Calu3 (cell line): ENCODE measurements at regions not wholly inside any gene's neighbourhood (a gene's known extent, or its start where the extent isn't known, plus 50 kb on each side); places are given as distances from the start of the nearest gene placed in this dataset.
A peak's percentile ranks its signal among the peaks of the same experiment; 100 is the strongest.

Source experiments
- BruUV-seq: library from RNA; stranded (reverse); fragments of 400-500 nt; replicated peaks from 2 replicates; lab custom pipeline; 2021; lab: Mats Ljungman, UMichigan
- CTCF ChIA-PET: fragments of 300-600 bp; sonication (Branson Sonifier 250); formaldehyde crosslinking; loops from one replicate; lab custom pipeline; 2022; ENCODE audit warnings: antibody characterized with exemption; lab: Charles Lee
- DNase-seq: peaks from one replicate; pipeline ENCODE4 v3.0.0; 2022
- H3K27ac Mint-ChIP-seq: one replicate; pipeline ENCODE4 v1.8.0; 2022; ENCODE audit warnings: mixed read lengths; ENCODE audit not compliant: unreplicated experiment
- H3K27me3 Mint-ChIP-seq: one replicate; pipeline ENCODE4 v1.8.0; 2022; ENCODE audit warnings: mixed read lengths; ENCODE audit not compliant: unreplicated experiment
- H3K36me3 Mint-ChIP-seq: one replicate; pipeline ENCODE4 v1.8.0; 2022; ENCODE audit warnings: mild to moderate bottlenecking, moderate library complexity, mixed read lengths; ENCODE audit not compliant: insufficient read depth, unreplicated experiment
- H3K4me1 Mint-ChIP-seq: one replicate; pipeline ENCODE4 v1.8.0; 2022; ENCODE audit warnings: mild to moderate bottlenecking, low read depth, mixed read lengths; ENCODE audit not compliant: unreplicated experiment
- H3K4me3 Mint-ChIP-seq: one replicate; pipeline ENCODE4 v1.8.0; 2022; ENCODE audit warnings: mild to moderate bottlenecking, low read depth, moderate library complexity, mixed read lengths; ENCODE audit not compliant: unreplicated experiment
- H3K9me3 Mint-ChIP-seq: one replicate; pipeline ENCODE4 v1.8.0; 2022; ENCODE audit warnings: low read depth, mixed read lengths; ENCODE audit not compliant: unreplicated experiment
- intact Hi-C: fragments of 100-400 bp; cut with micrococcal nuclease; formaldehyde crosslinking; loops from one replicate; pipeline ENCODE4 v1.10.0; 2022; ENCODE audit not compliant: unreplicated experiment
- TF ChIP-seq, protein P1 (sequence below): fragments of 200-600 bp; IDR thresholded peaks from one replicate; pipeline ENCODE4 v1.8.0; 2022; ENCODE audit warnings: antibody characterized with exemption; ENCODE audit not compliant: unreplicated experiment

DNA sequence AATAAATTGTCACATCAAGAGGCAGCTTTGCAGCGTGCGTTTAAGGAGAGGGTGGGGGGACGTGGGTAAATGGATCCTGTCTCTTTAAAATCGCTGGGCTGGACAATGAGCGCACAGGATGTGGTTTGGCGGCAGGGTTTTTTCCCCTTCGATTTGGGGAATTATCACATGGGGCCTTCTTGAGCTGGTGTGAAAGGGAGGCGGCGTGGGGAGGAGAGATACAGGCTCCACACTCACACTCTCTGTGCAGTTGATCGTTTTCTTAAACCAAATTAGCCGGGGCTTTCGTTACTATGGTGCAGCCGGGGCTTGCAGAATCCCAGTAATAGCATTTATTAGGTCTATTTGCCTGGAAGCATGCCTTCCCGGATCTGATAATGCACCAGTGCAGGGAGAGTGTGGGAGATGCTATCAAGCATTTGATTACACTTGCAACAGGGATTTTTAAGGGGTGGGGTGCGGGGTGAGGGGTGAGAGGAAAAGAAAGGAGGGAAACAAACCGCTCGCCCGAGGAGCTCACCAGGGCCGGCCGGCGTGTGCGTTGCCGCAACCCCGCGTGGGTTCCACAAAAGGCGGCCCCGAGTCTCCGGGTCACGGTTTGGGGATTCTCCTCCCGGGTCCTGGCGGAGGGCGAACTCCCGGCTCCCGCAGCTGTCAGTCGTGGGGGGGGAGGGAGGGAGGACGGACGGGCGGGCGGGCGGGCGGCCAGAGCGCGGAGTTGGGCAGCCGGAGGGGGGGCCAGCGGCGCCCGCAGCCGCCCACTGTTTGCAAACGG lies 58.8 kb upstream of the GSE1 start:
- CTCF ChIA-PET, result interaction anchor here (0.6 to 3.3 kb wide), 12 partner anchors 9 to 163 kb away, joined by 3 to 21 read pairs (median 6); no protein-coding TSS in a partner anchor
- Mint-ChIP-seq H3K4me1 (peaks cover 35% of the 10 kb centered on the region), H3K36me3 (peaks cover 59% of the 10 kb centered on the region), H3K9me3 (no peaks in the 10 kb centered on the region), H3K27ac (peak overlapping the region; percentile 76), H3K4me3 (peak overlapping the region; percentile 73), H3K27me3 (peaks cover 12% of the 10 kb centered on the region)
- TF ChIP-seq, protein P1, sequence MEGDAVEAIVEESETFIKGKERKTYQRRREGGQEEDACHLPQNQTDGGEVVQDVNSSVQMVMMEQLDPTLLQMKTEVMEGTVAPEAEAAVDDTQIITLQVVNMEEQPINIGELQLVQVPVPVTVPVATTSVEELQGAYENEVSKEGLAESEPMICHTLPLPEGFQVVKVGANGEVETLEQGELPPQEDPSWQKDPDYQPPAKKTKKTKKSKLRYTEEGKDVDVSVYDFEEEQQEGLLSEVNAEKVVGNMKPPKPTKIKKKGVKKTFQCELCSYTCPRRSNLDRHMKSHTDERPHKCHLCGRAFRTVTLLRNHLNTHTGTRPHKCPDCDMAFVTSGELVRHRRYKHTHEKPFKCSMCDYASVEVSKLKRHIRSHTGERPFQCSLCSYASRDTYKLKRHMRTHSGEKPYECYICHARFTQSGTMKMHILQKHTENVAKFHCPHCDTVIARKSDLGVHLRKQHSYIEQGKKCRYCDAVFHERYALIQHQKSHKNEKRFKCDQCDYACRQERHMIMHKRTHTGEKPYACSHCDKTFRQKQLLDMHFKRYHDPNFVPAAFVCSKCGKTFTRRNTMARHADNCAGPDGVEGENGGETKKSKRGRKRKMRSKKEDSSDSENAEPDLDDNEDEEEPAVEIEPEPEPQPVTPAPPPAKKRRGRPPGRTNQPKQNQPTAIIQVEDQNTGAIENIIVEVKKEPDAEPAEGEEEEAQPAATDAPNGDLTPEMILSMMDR, result no peak
- DNase-seq, result peak; percentile 59
- BruUV-seq, result no TSS peak
- intact Hi-C loops, result no loop called here

DNA sequence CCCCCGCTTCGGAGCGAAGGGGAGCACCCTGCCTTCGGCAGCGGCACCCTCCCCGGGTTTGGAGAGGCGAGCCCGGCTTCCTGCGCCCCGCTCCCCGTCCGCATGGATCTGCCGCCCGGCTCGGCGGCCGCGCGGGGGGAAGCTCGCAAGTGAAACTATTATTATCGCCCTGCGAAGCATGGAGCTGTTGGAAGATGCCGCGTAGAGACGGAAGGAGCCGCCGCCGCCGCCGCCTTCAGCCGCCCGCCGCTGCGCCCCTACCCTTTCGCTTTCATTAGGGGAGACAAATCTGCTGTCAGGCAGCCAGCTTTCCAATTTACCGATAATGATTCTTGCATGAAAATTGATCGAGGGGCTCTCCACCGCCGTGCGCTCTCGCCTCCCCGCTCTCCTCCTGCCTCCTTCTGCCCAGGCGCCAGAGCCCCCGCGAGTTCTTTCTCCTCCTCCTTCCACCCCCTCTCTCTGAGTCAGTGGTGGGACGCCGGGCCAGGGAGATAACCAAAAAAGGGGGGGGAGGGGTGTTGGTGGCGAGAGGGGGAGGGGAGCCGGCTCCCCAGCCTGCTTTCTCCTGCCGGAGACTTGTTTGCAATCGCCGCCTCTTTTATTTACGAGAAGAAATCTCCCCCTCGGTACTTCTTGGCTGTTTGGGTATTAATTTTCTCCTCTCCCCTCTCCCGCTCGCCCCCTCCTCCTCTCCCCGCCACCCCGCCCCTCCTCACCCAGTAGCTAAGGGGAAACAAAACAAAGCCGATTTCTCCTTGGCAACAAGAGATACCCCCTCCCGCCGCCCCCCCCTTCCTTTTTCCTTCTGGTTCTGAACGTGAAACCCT lies 58.0 kb upstream of the GSE1 start:
- H3K27ac Mint-ChIP-seq, result peak overlapping the region; percentile 21
- peak; percentile 44 for DNase-seq
- H3K27me3 Mint-ChIP-seq, result peaks cover 12% of the 10 kb centered on the region
- no peaks in the 10 kb centered on the region for H3K9me3 Mint-ChIP-seq
- H3K4me1 Mint-ChIP-seq, result peaks cover 35% of the 10 kb centered on the region
- H3K4me3 Mint-ChIP-seq, result peak overlapping the region; percentile 73
- CTCF ChIA-PET, result interaction anchor here (0.6 to 3.3 kb wide), 10 partner anchors 9 to 139 kb away, joined by 3 to 21 read pairs (median 8); no protein-coding TSS in a partner anchor
- intact Hi-C loops, result loop anchor here (1.0 to 5.0 kb wide), 3 partner anchors 40 to 73 kb away; partner anchors contain the start of gene GSE1
- peaks cover 59% of the 10 kb centered on the region for H3K36me3 Mint-ChIP-seq
- no TSS peak for BruUV-seq
- TF ChIP-seq, protein P1, result no peak

DNA sequence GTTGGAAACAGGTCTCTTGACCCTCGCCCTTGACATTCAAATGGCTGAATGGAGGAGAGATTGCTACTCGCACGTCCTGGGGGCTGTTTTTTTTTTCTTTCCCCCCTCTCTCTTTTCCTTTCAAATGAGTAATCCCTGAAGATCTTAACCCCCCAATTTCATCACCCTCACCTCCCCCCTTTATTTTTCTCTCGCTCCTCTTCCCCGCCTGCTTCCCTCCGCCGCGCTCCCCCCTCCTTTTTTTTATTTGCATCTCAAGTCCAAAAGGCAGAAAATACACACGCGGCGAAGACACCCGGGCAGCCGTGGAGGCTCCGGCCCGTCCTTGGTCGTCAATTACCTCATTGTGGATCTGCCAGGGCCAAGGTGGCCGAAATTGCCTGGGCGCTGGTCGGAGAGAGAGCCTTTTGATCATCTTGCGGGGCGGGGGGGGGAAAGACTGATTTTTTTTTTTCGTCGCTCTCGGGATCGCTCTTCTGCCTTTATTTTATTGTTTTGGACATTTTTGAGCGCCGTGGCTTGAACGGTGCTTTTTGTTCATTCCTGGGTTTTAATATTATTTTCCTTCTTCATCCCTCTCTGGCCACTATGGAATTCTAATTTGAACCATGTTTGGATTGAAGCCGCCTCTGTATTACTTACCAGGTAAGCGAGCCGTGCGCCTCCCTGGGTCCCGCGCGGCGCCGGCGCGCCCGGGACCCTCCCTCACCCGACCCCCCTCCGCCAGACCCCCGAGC lies 57.2 kb upstream of the GSE1 start:
- CTCF ChIA-PET, result interaction anchor here (0.6 to 3.3 kb wide), 5 partner anchors 8 to 135 kb away, joined by 3 to 24 read pairs (median 5); no protein-coding TSS in a partner anchor
- peak overlapping the region; percentile 21 for H3K27ac Mint-ChIP-seq
- intact Hi-C loops, result loop anchor here (1.0 to 5.0 kb wide), 3 partner anchors 41 to 74 kb away; partner anchors contain the start of gene GSE1
- peak overlapping the region; percentile 73 for H3K4me3 Mint-ChIP-seq
- DNase-seq, result no peak
- TF ChIP-seq, protein P1, result no peak
- BruUV-seq, result no TSS peak
- H3K4me1 Mint-ChIP-seq, result peaks cover 35% of the 10 kb centered on the region
- no peaks in the 10 kb centered on the region for H3K9me3 Mint-ChIP-seq
- peaks cover 12% of the 10 kb centered on the region for H3K27me3 Mint-ChIP-seq
- H3K36me3 Mint-ChIP-seq, result peaks cover 59% of the 10 kb centered on the region
